HEK293 (cell line): ENCODE measurements at regions not wholly inside any gene's neighbourhood (a gene's known extent, or its start where the extent isn't known, plus 50 kb on each side); places are given as distances from the start of the nearest gene placed in this dataset.

ENCODE experiments used
- CTCF ChIA-PET: fragments of 350-600 bp; formaldehyde crosslinking; extraction: SDS; loops from one replicate; lab custom pipeline; 2021; ENCODE audit warnings: antibody characterized with exemption; lab: Yijun Ruan, JAX
- POLR2A ChIA-PET: fragments of 300-600 bp; formaldehyde crosslinking; extraction: SDS; loops from one replicate; lab custom pipeline; 2020; ENCODE audit warnings: antibody characterized with exemption, inconsistent platforms; lab: Yijun Ruan, JAX
- H3K27ac ChIP-seq: fragments of 200-500 bp; sonication (Bioruptor generic); 2 replicates; pipeline ENCODE4 v1.5.1; 2014; ENCODE audit warnings: low read depth, low read length, control low read depth, inconsistent platforms; ENCODE audit errors: extremely low read depth
- H3K36me3 ChIP-seq, 2 experiments: fragments of 200-500 bp in 1 of 2; sonication (Bioruptor generic) in 1 of 2; 1 replicate in 1 of 2; 2 replicates in 1 of 2; pipeline ENCODE4 v1.5.1; 2014 to 2017; ENCODE audit warnings: inconsistent platforms in 2 of 2, low read length in 2 of 2; ENCODE audit not compliant: control insufficient read depth in 2 of 2, insufficient read depth in 1 of 2
- H3K4me1 ChIP-seq: fragments of 200-500 bp; sonication (Bioruptor generic); 2 replicates; pipeline ENCODE4 v1.5.1; 2014; ENCODE audit warnings: mild to moderate bottlenecking, low read length, inconsistent platforms; ENCODE audit not compliant: control insufficient read depth, insufficient read depth
- H3K4me3 ChIP-seq: 2 replicates; pipeline ENCODE4 v1.5.1; 2011; ENCODE audit warnings: low read depth, mild to moderate bottlenecking, control low read depth, low read length, moderate library complexity
- H3K9me3 ChIP-seq: fragments of 200-500 bp; sonication (Bioruptor generic); 2 replicates; pipeline ENCODE4 v1.5.1; 2014; ENCODE audit warnings: low read depth, low read length, inconsistent platforms; ENCODE audit not compliant: control insufficient read depth, insufficient read depth
- BCL11A ChIP-seq: fragments of 450-650 bp; formaldehyde crosslinking; IDR thresholded peaks from 2 replicates; pipeline ENCODE4 v1.5.1; 2016; ENCODE audit warnings: low read depth, missing biosample characterization, missing genetic modification characterization
- CTCF ChIP-seq: fragments of 450-650 bp; formaldehyde crosslinking; IDR thresholded peaks from 2 replicates; pipeline ENCODE4 v1.5.1; 2016; ENCODE audit warnings: missing biosample characterization, missing genetic modification characterization
- EGR2 ChIP-seq: fragments of 450-650 bp; formaldehyde crosslinking; IDR thresholded peaks from 2 replicates; pipeline ENCODE4 v1.5.1; 2016; ENCODE audit warnings: low read depth, missing biosample characterization, missing genetic modification characterization
- ELK4 ChIP-seq: IDR thresholded peaks from 2 replicates; pipeline ENCODE4 v1.6.1; 2011; ENCODE audit warnings: mild to moderate bottlenecking, low read depth, low read length, borderline replicate concordance
- FEZF1 ChIP-seq: fragments of 450-650 bp; formaldehyde crosslinking; IDR thresholded peaks from 2 replicates; pipeline ENCODE4 v1.5.1; 2016; ENCODE audit warnings: missing biosample characterization, missing genetic modification characterization
- MZF1 ChIP-seq: fragments of 450-650 bp; formaldehyde crosslinking; IDR thresholded peaks from 2 replicates; pipeline ENCODE4 v1.5.1; 2017; ENCODE audit warnings: missing biosample characterization, missing genetic modification characterization, borderline replicate concordance
- OVOL3 ChIP-seq: fragments of 450-650 bp; formaldehyde crosslinking; IDR thresholded peaks from 2 replicates; pipeline ENCODE4 v1.5.1; 2016; ENCODE audit warnings: missing biosample characterization, missing genetic modification characterization
- SCRT2 ChIP-seq: fragments of 450-650 bp; formaldehyde crosslinking; IDR thresholded peaks from 2 replicates; pipeline ENCODE4 v1.5.1; 2016; ENCODE audit warnings: missing biosample characterization, missing genetic modification characterization
- ZFP69B ChIP-seq: fragments of 450-650 bp; formaldehyde crosslinking; IDR thresholded peaks from 2 replicates; pipeline ENCODE4 v1.5.1; 2016; ENCODE audit warnings: missing biosample characterization, missing genetic modification characterization
- ZNF10 ChIP-seq: fragments of 450-650 bp; formaldehyde crosslinking; IDR thresholded peaks from 2 replicates; pipeline ENCODE4 v1.5.1; 2017; ENCODE audit warnings: missing biosample characterization, missing genetic modification characterization
- ZNF133 ChIP-seq: fragments of 450-650 bp; formaldehyde crosslinking; IDR thresholded peaks from 2 replicates; pipeline ENCODE4 v1.5.1; 2016; ENCODE audit warnings: missing biosample characterization, missing genetic modification characterization
- ZNF146 ChIP-seq: fragments of 450-650 bp; formaldehyde crosslinking; IDR thresholded peaks from 2 replicates; pipeline ENCODE4 v1.5.1; 2016; ENCODE audit warnings: missing biosample characterization, missing genetic modification characterization
- ZNF174 ChIP-seq: fragments of 450-650 bp; formaldehyde crosslinking; IDR thresholded peaks from 2 replicates; pipeline ENCODE4 v1.5.0; 2017; ENCODE audit warnings: missing biosample characterization, mild to moderate bottlenecking, missing genetic modification characterization
- ZNF18 ChIP-seq: fragments of 450-650 bp; formaldehyde crosslinking; IDR thresholded peaks from 2 replicates; pipeline ENCODE4 v1.5.1; 2016; ENCODE audit warnings: missing biosample characterization, missing genetic modification characterization
- ZNF184 ChIP-seq: fragments of 450-650 bp; IDR thresholded peaks from 2 replicates; pipeline ENCODE4 v1.5.1; 2018; ENCODE audit warnings: missing biosample characterization, mild to moderate bottlenecking, missing genetic modification characterization
- ZNF26 ChIP-seq: fragments of 450-650 bp; formaldehyde crosslinking; IDR thresholded peaks from 2 replicates; pipeline ENCODE4 v1.5.1; 2016; ENCODE audit warnings: missing biosample characterization, missing genetic modification characterization
- ZNF274 ChIP-seq, 2 experiments: fragments of 200-500 bp in 1 of 2; fragments of 450-650 bp in 1 of 2; sonication (Bioruptor generic) in 1 of 2; formaldehyde crosslinking in 1 of 2; IDR thresholded peaks; 2 replicates each; pipeline versions ENCODE4 v1.5.1 to v1.6.1; 2014 to 2016; ENCODE audit warnings: borderline replicate concordance in 1 of 2, inconsistent platforms in 1 of 2, low read length in 1 of 2, missing biosample characterization in 1 of 2, missing genetic modification characterization in 1 of 2
- ZNF335 ChIP-seq: fragments of 450-650 bp; formaldehyde crosslinking; conservative IDR thresholded peaks from 2 replicates; pipeline ENCODE4 v1.5.1; 2016; ENCODE audit warnings: missing biosample characterization, missing genetic modification characterization
- ZNF350 ChIP-seq: fragments of 450-650 bp; formaldehyde crosslinking; IDR thresholded peaks from 2 replicates; pipeline ENCODE4 v1.5.0; 2017; ENCODE audit warnings: missing biosample characterization, mild to moderate bottlenecking, missing genetic modification characterization
- ZNF362 ChIP-seq: fragments of 450-650 bp; formaldehyde crosslinking; IDR thresholded peaks from 2 replicates; pipeline ENCODE4 v1.5.1; 2016; ENCODE audit warnings: missing biosample characterization, missing genetic modification characterization
- ZNF560 ChIP-seq: fragments of 450-650 bp; formaldehyde crosslinking; IDR thresholded peaks from 2 replicates; pipeline ENCODE4 v1.5.1; 2017; ENCODE audit warnings: missing biosample characterization, missing genetic modification characterization, borderline replicate concordance
- ZNF645 ChIP-seq: fragments of 450-650 bp; formaldehyde crosslinking; IDR thresholded peaks from 2 replicates; pipeline ENCODE4; 2016; ENCODE audit warnings: missing biosample characterization, missing genetic modification characterization
- ZNF747 ChIP-seq: fragments of 450-650 bp; formaldehyde crosslinking; IDR thresholded peaks from 2 replicates; pipeline ENCODE4 v1.5.1; 2016; ENCODE audit warnings: missing biosample characterization, missing genetic modification characterization
- ZNF843 ChIP-seq: fragments of 450-650 bp; formaldehyde crosslinking; IDR thresholded peaks from 2 replicates; pipeline ENCODE4 v1.5.1; 2016; ENCODE audit warnings: missing biosample characterization, missing genetic modification characterization
- ZSCAN5A ChIP-seq: fragments of 450-650 bp; formaldehyde crosslinking; IDR thresholded peaks from 2 replicates; pipeline ENCODE4 v1.5.1; 2016; ENCODE audit warnings: missing biosample characterization, missing genetic modification characterization

- TF ChIP-seq ZNF26 (no peak), BCL11A (tag by site-specific recombination) (no peak), ZNF747 (tag by site-specific recombination) (no peak), ZNF335 (tag by site-specific recombination) (no peak), ZNF10 (no peak), ZFP69B (tag by site-specific recombination) (no peak), ZNF133 (tag by site-specific recombination) (no peak)
These were observed 106.9 kb upstream of the OR4E1 start (continued) for GRCh38 chr14:21780429-21781084.

- H3K27ac ChIP-seq = no peak overlapping the region
- ChIA-PET POLR2A (no interaction called here), CTCF (interaction anchor here (1.7 to 3.0 kb wide), 2 partner anchors 22 to 48 kb away, joined by 5 to 12 read pairs; no protein-coding TSS in a partner anchor)
- no peaks in the 10 kb centered on the region for H3K4me1 ChIP-seq
- H3K4me3 ChIP-seq = no peak overlapping the region
- no peaks in the 10 kb centered on the region for H3K36me3 ChIP-seq
- no peaks in the 10 kb centered on the region for H3K9me3 ChIP-seq
- no peak for TF ChIP-seq ZNF843 (tag by site-specific recombination)
- TF ChIP-seq ZNF335 (tag by site-specific recombination) = no peak
- TF ChIP-seq ZNF645 (tag by site-specific recombination) = no peak
- no peak for TF ChIP-seq ZNF560 (tag by site-specific recombination)
- TF ChIP-seq ZNF18 (tag by site-specific recombination) = no peak
- no peak for TF ChIP-seq ZNF350 (tag by site-specific recombination)
- TF ChIP-seq ZNF174 = no peak
- no peak for TF ChIP-seq ZNF274 (IDR thresholded peaks at IDR 0.05; ENCODE audit: low read length)
- no peak for TF ChIP-seq ZNF274 (tag by site-specific recombination; IDR thresholded peaks at IDR 0.05; ENCODE audit: borderline replicate concordance)
- TF ChIP-seq MZF1 = no peak
- TF ChIP-seq ZNF184 (tag by site-specific recombination) = no peak
- TF ChIP-seq ELK4 = no peak
- no peak for TF ChIP-seq ZNF146 (tag by site-specific recombination)
- TF ChIP-seq FEZF1 (tag by site-specific recombination) = no peak
- TF ChIP-seq ZNF362 (tag by site-specific recombination) = no peak
- no peak for TF ChIP-seq ZSCAN5A (tag by site-specific recombination)
- no peak for TF ChIP-seq CTCF (tag by site-specific recombination)
- TF ChIP-seq OVOL3 = no peak
- no peak for TF ChIP-seq SCRT2
- TF ChIP-seq EGR2 = no peak
These were observed 98.1 kb upstream of the OR4E1 start for GRCh38 chr14:21771671-21772070.
